ENCODE measurements at regions not wholly inside any gene's neighbourhood (a gene's known extent, or its start where the extent isn't known, plus 50 kb on each side); places are given as distances from the start of the nearest gene placed in this dataset.

DNA sequence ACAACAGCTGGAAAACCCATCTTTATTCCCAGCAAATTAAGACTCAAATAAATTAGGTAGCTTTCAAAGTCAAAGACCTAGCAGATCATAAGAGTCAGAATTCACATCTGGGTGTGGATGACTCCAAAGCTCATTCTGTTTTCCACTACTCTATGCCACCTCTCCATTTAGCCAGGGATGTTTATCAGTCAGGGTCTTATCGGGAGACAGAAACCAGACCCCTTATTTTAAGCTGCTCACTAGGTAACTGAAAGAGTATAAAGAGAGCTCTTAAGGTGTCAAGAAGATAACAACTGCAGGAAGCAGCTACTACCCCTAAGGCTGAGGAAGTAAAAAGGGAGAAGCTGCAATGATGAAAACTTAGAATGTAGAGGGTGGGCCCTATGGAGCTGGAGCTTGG, 333.7 kb upstream of the KLF3 start:
- TF ChIP-seq, protein P1, sequence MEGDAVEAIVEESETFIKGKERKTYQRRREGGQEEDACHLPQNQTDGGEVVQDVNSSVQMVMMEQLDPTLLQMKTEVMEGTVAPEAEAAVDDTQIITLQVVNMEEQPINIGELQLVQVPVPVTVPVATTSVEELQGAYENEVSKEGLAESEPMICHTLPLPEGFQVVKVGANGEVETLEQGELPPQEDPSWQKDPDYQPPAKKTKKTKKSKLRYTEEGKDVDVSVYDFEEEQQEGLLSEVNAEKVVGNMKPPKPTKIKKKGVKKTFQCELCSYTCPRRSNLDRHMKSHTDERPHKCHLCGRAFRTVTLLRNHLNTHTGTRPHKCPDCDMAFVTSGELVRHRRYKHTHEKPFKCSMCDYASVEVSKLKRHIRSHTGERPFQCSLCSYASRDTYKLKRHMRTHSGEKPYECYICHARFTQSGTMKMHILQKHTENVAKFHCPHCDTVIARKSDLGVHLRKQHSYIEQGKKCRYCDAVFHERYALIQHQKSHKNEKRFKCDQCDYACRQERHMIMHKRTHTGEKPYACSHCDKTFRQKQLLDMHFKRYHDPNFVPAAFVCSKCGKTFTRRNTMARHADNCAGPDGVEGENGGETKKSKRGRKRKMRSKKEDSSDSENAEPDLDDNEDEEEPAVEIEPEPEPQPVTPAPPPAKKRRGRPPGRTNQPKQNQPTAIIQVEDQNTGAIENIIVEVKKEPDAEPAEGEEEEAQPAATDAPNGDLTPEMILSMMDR (IDR thresholded peaks at IDR 0.05), result no peak
- no peak for TF ChIP-seq ZBTB21 (CRISPR knock-in tag; IDR thresholded peaks at IDR 0.05; ENCODE audit: borderline replicate concordance)
- no peak for TF ChIP-seq ZNF232 (CRISPR knock-in tag; IDR thresholded peaks at IDR 0.05)
- no peak for TF ChIP-seq ZNF138 (CRISPR knock-in tag; conservative IDR thresholded peaks at IDR 0.05)
- no peak for TF ChIP-seq SP1 (CRISPR knock-in tag; conservative IDR thresholded peaks at IDR 0.05)
- TF ChIP-seq, protein P2, sequence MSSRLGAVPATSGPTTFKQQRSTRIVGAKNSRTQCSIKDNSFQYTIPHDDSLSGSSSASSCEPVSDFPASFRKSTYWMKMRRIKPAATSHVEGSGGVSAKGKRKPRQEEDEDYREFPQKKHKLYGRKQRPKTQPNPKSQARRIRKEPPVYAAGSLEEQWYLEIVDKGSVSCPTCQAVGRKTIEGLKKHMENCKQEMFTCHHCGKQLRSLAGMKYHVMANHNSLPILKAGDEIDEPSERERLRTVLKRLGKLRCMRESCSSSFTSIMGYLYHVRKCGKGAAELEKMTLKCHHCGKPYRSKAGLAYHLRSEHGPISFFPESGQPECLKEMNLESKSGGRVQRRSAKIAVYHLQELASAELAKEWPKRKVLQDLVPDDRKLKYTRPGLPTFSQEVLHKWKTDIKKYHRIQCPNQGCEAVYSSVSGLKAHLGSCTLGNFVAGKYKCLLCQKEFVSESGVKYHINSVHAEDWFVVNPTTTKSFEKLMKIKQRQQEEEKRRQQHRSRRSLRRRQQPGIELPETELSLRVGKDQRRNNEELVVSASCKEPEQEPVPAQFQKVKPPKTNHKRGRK (CRISPR knock-in tag; IDR thresholded peaks at IDR 0.05; ENCODE audit: borderline replicate concordance), result no peak
- TF ChIP-seq FOXK1 (CRISPR knock-in tag; IDR thresholded peaks at IDR 0.05), result no peak
- TF ChIP-seq, protein P3, sequence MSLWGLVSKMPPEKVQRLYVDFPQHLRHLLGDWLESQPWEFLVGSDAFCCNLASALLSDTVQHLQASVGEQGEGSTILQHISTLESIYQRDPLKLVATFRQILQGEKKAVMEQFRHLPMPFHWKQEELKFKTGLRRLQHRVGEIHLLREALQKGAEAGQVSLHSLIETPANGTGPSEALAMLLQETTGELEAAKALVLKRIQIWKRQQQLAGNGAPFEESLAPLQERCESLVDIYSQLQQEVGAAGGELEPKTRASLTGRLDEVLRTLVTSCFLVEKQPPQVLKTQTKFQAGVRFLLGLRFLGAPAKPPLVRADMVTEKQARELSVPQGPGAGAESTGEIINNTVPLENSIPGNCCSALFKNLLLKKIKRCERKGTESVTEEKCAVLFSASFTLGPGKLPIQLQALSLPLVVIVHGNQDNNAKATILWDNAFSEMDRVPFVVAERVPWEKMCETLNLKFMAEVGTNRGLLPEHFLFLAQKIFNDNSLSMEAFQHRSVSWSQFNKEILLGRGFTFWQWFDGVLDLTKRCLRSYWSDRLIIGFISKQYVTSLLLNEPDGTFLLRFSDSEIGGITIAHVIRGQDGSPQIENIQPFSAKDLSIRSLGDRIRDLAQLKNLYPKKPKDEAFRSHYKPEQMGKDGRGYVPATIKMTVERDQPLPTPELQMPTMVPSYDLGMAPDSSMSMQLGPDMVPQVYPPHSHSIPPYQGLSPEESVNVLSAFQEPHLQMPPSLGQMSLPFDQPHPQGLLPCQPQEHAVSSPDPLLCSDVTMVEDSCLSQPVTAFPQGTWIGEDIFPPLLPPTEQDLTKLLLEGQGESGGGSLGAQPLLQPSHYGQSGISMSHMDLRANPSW (CRISPR knock-in tag; conservative IDR thresholded peaks at IDR 0.05; ENCODE audit: low read depth), result no peak
- TF ChIP-seq ZNF121 (CRISPR knock-in tag; IDR thresholded peaks at IDR 0.05), result no peak
